ENCODE measurements at regions not wholly inside any gene's neighbourhood (a gene's known extent, or its start where the extent isn't known, plus 50 kb on each side); places are given as distances from the start of the nearest gene placed in this dataset.
"Not testable (repeated sequence)": the region's sequence is repeated elsewhere in the genome, so short reads cannot be mapped to it uniquely, and the experiment has no call there.

DNA sequence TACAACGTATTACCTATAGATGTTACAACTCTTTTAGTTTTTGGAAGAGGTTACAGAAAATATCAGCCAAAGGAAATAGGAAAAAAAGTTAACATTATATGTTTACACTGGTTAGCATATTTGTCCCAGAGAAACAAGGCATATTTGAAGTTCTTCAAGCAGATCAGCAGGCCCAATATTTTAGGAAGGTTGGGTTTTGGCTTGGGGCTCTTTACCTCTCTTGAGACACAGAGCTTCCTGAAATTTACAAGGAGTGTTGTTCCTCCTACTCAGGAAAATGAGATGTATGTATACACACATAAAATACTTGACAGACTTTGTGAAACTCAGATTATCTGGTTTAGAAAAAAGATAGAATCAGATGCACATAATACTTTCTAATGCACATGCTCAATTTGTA is 323.6 kb downstream of the HGF start:
- no peaks in the 10 kb centered on the region for H3K4me1 Mint-ChIP-seq
- DNase-seq = no peak
- no peak overlapping the region for H3K27ac ChIP-seq (ENCODE audit: low read depth, low read length)

DNA sequence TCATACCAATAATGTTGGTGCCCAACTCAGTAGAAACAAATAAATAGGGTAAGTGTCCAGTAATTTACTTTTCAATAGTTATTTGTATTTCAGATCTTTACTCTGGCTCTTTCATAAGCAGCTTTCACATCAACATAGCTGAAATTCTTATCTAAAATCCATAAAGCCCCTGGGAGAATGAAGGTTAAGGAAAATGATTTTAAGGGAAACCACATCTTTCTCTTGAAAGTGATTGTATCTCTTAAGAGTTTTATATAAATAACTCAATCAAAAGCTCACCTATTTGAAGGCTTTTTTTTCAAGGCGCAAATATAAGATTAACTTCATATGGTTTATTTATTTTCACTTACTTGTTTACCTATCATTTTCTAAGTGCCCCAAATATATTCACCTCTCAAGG is 324.4 kb downstream of the HGF start:
- DNase-seq = no peak
- no peaks in the 10 kb centered on the region for H3K36me3 Mint-ChIP-seq
- Histone ChIP-seq H3K9me3 (ENCODE audit: control insufficient read depth in 2 of 3, low read length in 3 of 3) (no peaks in the 10 kb centered on the region), H3K36me3 (ENCODE audit: control insufficient read depth in 2 of 3, insufficient read depth in 3 of 3, low read length in 3 of 3) (no peaks in the 10 kb centered on the region), H3K27me3 (ENCODE audit: control insufficient read depth in 2 of 2, insufficient read depth in 2 of 2, low read length in 2 of 2) (no peaks in the 10 kb centered on the region), H3K27ac (ENCODE audit: low read depth, low read length) (no peak overlapping the region), H3K4me3 (ENCODE audit: low read length) (no peak overlapping the region), H3K4me1 (ENCODE audit: control insufficient read depth in 2 of 2, insufficient read depth in 2 of 2, low read length in 2 of 2) (no peaks in the 10 kb centered on the region)
- no peak for ATAC-seq
- H3K4me1 Mint-ChIP-seq = no peaks in the 10 kb centered on the region
- ChIA-PET CTCF (no interaction called here), POLR2A (no interaction called here)
- H3K27me3 Mint-ChIP-seq = no peaks in the 10 kb centered on the region
- H3K27ac Mint-ChIP-seq = no peak overlapping the region
- intact Hi-C loops (cut with micrococcal nuclease) = no loop called here
- H3K4me3 Mint-ChIP-seq = no peak overlapping the region
- peaks cover 0 to 5% (median 0%) of the 10 kb centered on the region in 11 donors for H3K9me3 Mint-ChIP-seq

More for the DNA sequence above, 323.6 kb downstream of the HGF start:
- CTCF ChIA-PET = no interaction called here
- H3K4me3 ChIP-seq (ENCODE audit: low read length) = no peak overlapping the region
- H3K27me3 ChIP-seq (ENCODE audit: control insufficient read depth in 2 of 2, insufficient read depth in 2 of 2, low read length in 2 of 2) = no peaks in the 10 kb centered on the region
- intact Hi-C loops (cut with micrococcal nuclease) = no loop called here
- POLR2A ChIA-PET = no interaction called here
- H3K4me1 ChIP-seq (ENCODE audit: control insufficient read depth in 2 of 2, insufficient read depth in 2 of 2, low read length in 2 of 2) = no peaks in the 10 kb centered on the region
- H3K36me3 ChIP-seq (ENCODE audit: control insufficient read depth in 2 of 3, insufficient read depth in 3 of 3, low read length in 3 of 3) = no peaks in the 10 kb centered on the region
- Mint-ChIP-seq H3K36me3 (no peaks in the 10 kb centered on the region), H3K9me3 (peaks cover 0 to 5% (median 0%) of the 10 kb centered on the region in 11 donors), H3K4me3 (no peak overlapping the region), H3K27me3 (no peaks in the 10 kb centered on the region), H3K27ac (no peak overlapping the region)
- ATAC-seq = no peak
- H3K9me3 ChIP-seq (ENCODE audit: control insufficient read depth in 2 of 3, low read length in 3 of 3) = no peaks in the 10 kb centered on the region

DNA sequence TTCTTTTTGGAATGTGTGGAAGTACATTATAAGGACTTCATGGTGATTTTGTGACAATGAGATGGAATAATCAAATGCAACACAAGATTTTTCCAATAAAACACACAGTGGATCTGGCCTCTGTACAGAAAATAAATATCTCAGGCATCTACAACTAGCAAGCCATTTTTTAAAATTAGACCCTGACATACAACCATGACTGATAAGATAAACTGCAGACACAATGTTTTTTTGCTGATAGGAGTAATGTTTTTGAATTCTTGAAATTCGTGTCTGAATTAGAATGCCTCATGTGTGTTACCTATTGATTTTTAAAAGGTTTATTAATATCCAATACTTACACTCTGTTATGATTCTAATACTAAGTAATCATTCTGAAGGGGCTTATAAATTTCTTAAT is 328.1 kb downstream of the HGF start:
- ATAC-seq (no peak), DNase-seq (no peak)
- peaks cover 0 to 5% (median 0%) of the 10 kb centered on the region in 5 donors for H3K36me3 Mint-ChIP-seq
- Histone ChIP-seq H3K36me3 (ENCODE audit: control insufficient read depth in 2 of 3, insufficient read depth in 3 of 3, low read length in 3 of 3) (no peaks in the 10 kb centered on the region), H3K9me3 (ENCODE audit: control insufficient read depth in 2 of 3, low read length in 3 of 3) (no peaks in the 10 kb centered on the region), H3K4me1 (ENCODE audit: control insufficient read depth in 2 of 2, insufficient read depth in 2 of 2, low read length in 2 of 2) (no peaks in the 10 kb centered on the region), H3K27ac (ENCODE audit: low read depth, low read length) (no peak overlapping the region), H3K4me3 (ENCODE audit: low read length) (no peak overlapping the region), H3K27me3 (ENCODE audit: control insufficient read depth in 2 of 2, insufficient read depth in 2 of 2, low read length in 2 of 2) (no peaks in the 10 kb centered on the region)
- POLR2A ChIA-PET = no interaction called here
- H3K4me3 Mint-ChIP-seq = no peak overlapping the region
- CTCF ChIA-PET = no interaction called here
- peaks cover 0 to 9% (median 5%) of the 10 kb centered on the region in 11 donors for H3K9me3 Mint-ChIP-seq
- intact Hi-C loops (cut with micrococcal nuclease) = no loop called here
- H3K27me3 Mint-ChIP-seq = no peaks in the 10 kb centered on the region
- peaks cover 0 to 5% (median 0%) of the 10 kb centered on the region in 7 donors for H3K4me1 Mint-ChIP-seq
- no peak overlapping the region for H3K27ac Mint-ChIP-seq

DNA sequence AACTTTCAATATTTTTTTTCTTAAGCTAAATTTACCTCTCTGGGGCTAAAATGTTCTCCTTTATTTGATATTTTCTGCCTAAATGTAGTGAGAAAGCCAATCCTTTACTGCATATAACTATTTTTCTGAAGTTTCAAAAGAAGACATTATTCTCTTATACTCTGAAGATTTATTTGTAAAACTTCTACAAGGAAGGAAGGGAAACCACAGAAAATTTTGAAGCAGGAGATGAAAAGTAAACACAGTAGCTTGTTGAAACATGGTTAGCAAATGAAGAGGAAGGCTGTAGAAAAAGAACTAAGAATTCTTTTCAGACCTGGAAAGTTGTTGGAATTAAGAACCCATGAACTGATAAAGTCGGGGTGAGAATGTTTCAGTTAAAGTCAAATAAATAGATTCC is 330.3 kb downstream of the HGF start:
- H3K4me1 ChIP-seq (ENCODE audit: control insufficient read depth in 2 of 2, insufficient read depth in 2 of 2, low read length in 2 of 2) = no peaks in the 10 kb centered on the region
- H3K36me3 ChIP-seq (ENCODE audit: control insufficient read depth in 2 of 3, insufficient read depth in 3 of 3, low read length in 3 of 3) = no peaks in the 10 kb centered on the region
- ATAC-seq (no peak), DNase-seq (no peak)
- no peaks in the 10 kb centered on the region for H3K27me3 ChIP-seq (ENCODE audit: control insufficient read depth in 2 of 2, insufficient read depth in 2 of 2, low read length in 2 of 2)
- H3K4me3 ChIP-seq (ENCODE audit: low read length) = no peak overlapping the region
- ChIA-PET CTCF (interaction anchor here (1.0 kb wide), 1 partner anchor 44 kb away, joined by 3 read pairs; no protein-coding TSS in a partner anchor), POLR2A (interaction anchor here (0.6 kb wide), 1 partner anchor 867 kb away, joined by 3 read pairs; no protein-coding TSS in a partner anchor)
- H3K27me3 Mint-ChIP-seq = no peaks in the 10 kb centered on the region
- peaks cover 0 to 5% (median 0%) of the 10 kb centered on the region in 5 donors for H3K36me3 Mint-ChIP-seq
- H3K9me3 ChIP-seq (ENCODE audit: control insufficient read depth in 2 of 3, low read length in 3 of 3) = no peaks in the 10 kb centered on the region
- H3K27ac ChIP-seq (ENCODE audit: low read depth, low read length) = no peak overlapping the region
- peaks cover 0 to 5% (median 0%) of the 10 kb centered on the region in 7 donors for H3K4me1 Mint-ChIP-seq
- H3K4me3 Mint-ChIP-seq = no peak overlapping the region
- no peak overlapping the region for H3K27ac Mint-ChIP-seq
- intact Hi-C loops (cut with micrococcal nuclease) = no loop called here
- peaks cover 1 to 11% (median 7%) of the 10 kb centered on the region in 11 donors for H3K9me3 Mint-ChIP-seq

DNA sequence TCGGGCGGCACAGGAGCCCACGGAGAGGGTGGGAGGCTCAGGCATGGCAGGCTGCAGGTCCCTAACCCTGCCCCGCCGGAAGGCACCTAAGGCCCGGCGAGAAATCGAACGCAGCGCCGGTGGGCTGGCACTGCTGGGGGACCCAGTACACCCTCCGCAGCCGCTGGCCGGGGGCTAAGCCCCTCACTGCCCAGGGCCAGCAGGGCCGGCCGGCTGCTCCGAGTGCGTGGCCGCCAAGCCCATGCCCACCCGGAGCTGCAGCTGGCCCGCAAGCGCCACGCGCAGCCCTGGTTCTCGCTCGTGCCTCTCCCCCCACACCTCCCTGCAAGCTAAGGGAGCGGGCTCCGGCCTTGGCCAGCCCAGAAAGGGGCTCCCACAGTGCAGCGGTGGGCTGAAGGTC is 332.7 kb downstream of the HGF start:
- H3K4me1 ChIP-seq (ENCODE audit: control insufficient read depth in 2 of 2, insufficient read depth in 2 of 2, low read length in 2 of 2); H3K27me3 ChIP-seq (ENCODE audit: control insufficient read depth in 2 of 2, insufficient read depth in 2 of 2, low read length in 2 of 2); CTCF ChIA-PET; H3K36me3 ChIP-seq (ENCODE audit: control insufficient read depth in 2 of 3, insufficient read depth in 3 of 3, low read length in 3 of 3); H3K27ac ChIP-seq (ENCODE audit: low read depth, low read length); POLR2A ChIA-PET; intact Hi-C loops (cut with micrococcal nuclease); H3K9me3 ChIP-seq (ENCODE audit: control insufficient read depth in 2 of 3, low read length in 3 of 3); H3K4me3 ChIP-seq (ENCODE audit: low read length); H3K4me3 Mint-ChIP-seq; H3K27me3 Mint-ChIP-seq; DNase-seq; ATAC-seq; H3K4me1 Mint-ChIP-seq; H3K36me3 Mint-ChIP-seq; H3K27ac Mint-ChIP-seq: not testable (repeated sequence)
- peaks cover 0 to 13% (median 7%) of the 10 kb centered on the region in 11 donors for H3K9me3 Mint-ChIP-seq

DNA sequence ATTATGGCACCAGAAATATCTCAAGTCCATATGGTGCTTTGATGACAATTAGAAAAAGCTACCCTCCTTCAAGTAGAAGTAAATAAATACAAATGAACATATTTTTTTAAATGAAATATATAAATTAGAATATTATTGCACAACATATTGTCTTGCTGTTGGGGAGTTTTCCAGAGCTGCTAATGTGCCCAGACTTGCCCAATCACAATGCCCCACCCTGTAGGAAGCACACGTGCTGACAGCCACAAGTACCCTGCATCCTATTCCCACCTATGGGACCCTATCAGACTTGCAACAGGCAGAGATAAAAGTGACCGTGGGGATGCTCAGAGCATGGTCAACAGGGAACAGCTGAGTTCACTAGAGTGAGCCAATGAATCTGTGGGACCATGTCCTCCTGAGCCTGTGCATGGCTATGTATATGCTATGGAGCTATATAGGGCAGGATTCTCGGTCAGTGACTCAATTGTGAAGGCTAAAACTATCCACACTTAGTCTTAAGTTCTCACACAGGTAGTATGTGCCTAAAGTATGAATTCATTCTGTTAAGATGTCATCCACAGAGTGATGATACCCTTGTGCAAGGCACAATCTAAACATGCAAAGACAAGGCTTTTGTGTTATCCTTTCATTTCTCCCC is 336.0 kb downstream of the HGF start:
- Mint-ChIP-seq H3K9me3 (peaks cover 2 to 17% (median 7%) of the 10 kb centered on the region in 11 donors), H3K27ac (no peak overlapping the region), H3K36me3 (peaks cover 0 to 5% (median 0%) of the 10 kb centered on the region in 5 donors), H3K4me1 (peaks cover 0 to 5% (median 0%) of the 10 kb centered on the region in 7 donors), H3K4me3 (no peak overlapping the region), H3K27me3 (no peaks in the 10 kb centered on the region)
- no peak for DNase-seq
- no peak overlapping the region for H3K4me3 ChIP-seq (ENCODE audit: low read length)
- H3K36me3 ChIP-seq (ENCODE audit: control insufficient read depth in 2 of 3, insufficient read depth in 3 of 3, low read length in 3 of 3) = no peaks in the 10 kb centered on the region
- H3K9me3 ChIP-seq (ENCODE audit: control insufficient read depth in 2 of 3, low read length in 3 of 3) = no peaks in the 10 kb centered on the region
- H3K27me3 ChIP-seq (ENCODE audit: control insufficient read depth in 2 of 2, insufficient read depth in 2 of 2, low read length in 2 of 2) = no peaks in the 10 kb centered on the region
- intact Hi-C loops (cut with micrococcal nuclease) = no loop called here
- ChIA-PET CTCF (no interaction called here), POLR2A (no interaction called here)
- no peaks in the 10 kb centered on the region for H3K4me1 ChIP-seq (ENCODE audit: control insufficient read depth in 2 of 2, insufficient read depth in 2 of 2, low read length in 2 of 2)
- no peak overlapping the region for H3K27ac ChIP-seq (ENCODE audit: low read depth, low read length)
- ATAC-seq = no peak

DNA sequence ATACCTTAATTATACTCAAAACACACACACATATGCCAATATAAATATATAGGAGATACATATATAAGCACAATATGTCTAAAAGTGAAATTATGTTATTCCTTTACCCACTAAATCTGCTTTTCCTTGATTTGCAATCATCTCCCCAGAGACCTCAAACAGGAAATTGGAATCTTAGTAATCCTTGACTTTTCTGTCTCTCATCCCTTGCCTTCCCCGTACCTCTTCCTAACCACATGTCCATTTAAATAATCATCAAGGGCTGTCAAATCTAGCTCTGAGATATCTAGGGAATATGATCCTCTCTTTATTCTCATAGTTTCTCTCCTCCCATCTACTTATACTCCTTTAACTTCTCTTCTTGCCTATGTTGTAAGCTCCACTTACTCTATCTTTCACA is 336.6 kb downstream of the HGF start:
- intact Hi-C loops (cut with micrococcal nuclease) = no loop called here
- no peaks in the 10 kb centered on the region for H3K27me3 ChIP-seq (ENCODE audit: control insufficient read depth in 2 of 2, insufficient read depth in 2 of 2, low read length in 2 of 2)
- CTCF ChIA-PET = no interaction called here
- peaks cover 0 to 5% (median 0%) of the 10 kb centered on the region in 7 donors for H3K4me1 Mint-ChIP-seq
- H3K4me3 Mint-ChIP-seq = no peak overlapping the region
- no peak for ATAC-seq
- H3K27ac Mint-ChIP-seq = no peak overlapping the region
- no peaks in the 10 kb centered on the region for H3K36me3 ChIP-seq (ENCODE audit: control insufficient read depth in 2 of 3, insufficient read depth in 3 of 3, low read length in 3 of 3)
- no peaks in the 10 kb centered on the region for H3K4me1 ChIP-seq (ENCODE audit: control insufficient read depth in 2 of 2, insufficient read depth in 2 of 2, low read length in 2 of 2)
- peaks cover 0 to 5% (median 0%) of the 10 kb centered on the region in 5 donors for H3K36me3 Mint-ChIP-seq
- no peak for DNase-seq
- no peaks in the 10 kb centered on the region for H3K27me3 Mint-ChIP-seq
- POLR2A ChIA-PET = no interaction called here
- H3K9me3 Mint-ChIP-seq = peaks cover 2 to 17% (median 7%) of the 10 kb centered on the region in 11 donors
- no peaks in the 10 kb centered on the region for H3K9me3 ChIP-seq (ENCODE audit: control insufficient read depth in 2 of 3, low read length in 3 of 3)
- no peak overlapping the region for H3K4me3 ChIP-seq (ENCODE audit: low read length)
- no peak overlapping the region for H3K27ac ChIP-seq (ENCODE audit: low read depth, low read length)

All from naive thymus-derived CD4-positive, alpha-beta T cell (primary cell).